Putamen (tissue), 1 donor: ENCODE measurements at regions not wholly inside any gene's neighbourhood (a gene's known extent, or its start where the extent isn't known, plus 50 kb on each side); places are given as distances from the start of the nearest gene placed in this dataset.

Source experiments
- DNase-seq: peaks from one replicate; pipeline ENCODE4 v3.0.0-alpha.2; 2016; ENCODE audit warnings: low spot score

GRCh38 chr10:4662576-4663161, 163.3 kb upstream of the AKR1E2 start:
- no peak for DNase-seq

GRCh38 chr10:4661511-4662255, 164.3 kb upstream of the AKR1E2 start:
- DNase-seq = no peak

DNA sequence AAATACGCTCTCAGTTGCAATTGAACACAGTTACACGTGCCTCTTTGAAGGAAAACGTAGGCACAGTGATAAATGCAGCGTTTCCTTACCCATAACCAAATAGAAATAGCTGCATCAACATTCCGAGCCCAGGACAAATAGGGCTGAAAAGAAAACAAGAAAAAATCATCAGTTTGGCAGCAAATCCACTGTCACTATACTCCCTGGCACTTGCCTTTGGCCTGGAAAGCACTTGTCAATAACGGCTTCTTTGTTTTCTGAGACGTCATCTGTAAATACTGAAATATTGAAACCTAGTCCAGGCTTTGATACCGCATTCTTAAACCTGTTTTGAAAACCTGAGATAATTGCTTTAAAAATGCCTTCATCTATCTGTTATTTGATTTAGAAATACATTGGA, 167.2 kb upstream of the AKR1E2 start:
- peak; percentile 29 for DNase-seq

DNA sequence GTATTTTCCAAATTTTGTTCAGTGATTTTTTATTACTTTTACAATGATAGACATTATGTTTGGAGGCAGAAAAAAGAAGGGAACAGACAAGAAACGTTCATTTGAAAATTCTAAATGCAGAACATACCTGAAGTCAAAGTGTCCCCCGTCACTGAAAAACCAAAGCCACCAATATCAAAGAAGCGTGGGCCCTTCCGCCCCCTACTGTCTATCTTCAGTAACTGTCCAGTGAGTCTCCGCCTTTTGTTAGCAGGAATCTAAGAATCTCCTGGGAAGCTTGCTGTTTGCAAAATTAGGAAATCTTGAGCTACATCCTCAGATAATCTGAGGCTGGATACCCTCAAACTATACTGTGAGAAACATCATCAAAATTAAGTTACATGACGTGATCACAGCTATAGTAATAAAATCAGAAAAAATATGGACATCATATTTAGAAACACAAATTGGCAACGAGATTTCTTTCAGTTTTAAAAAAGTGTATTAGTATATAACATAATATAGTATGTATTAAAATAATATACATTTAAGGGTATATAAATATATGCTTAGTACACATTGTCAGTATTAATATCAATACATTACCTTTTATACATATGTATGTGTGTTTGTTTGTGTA, 169.3 kb upstream of the AKR1E2 start:
- peak; percentile 30 for DNase-seq

DNA sequence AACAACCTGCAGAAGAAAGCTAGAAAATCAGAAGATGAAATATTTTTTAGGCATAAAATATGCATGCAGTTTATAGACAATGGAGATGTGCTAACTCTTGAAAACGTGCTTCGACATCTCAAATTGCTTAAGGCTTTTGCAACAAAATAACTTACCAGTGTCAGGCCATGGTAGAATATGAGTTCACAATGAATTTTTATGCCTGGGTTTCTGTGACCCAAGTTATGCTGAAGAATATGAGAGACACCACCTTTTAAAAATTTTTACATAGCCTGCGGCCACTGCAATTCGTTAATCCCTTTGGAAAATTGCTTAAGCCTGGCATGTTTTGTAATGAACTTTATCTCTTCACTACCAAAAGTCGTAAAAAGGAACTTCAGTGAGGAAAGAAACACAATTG, 170.1 kb upstream of the AKR1E2 start:
- DNase-seq = no peak

- DNase-seq = no peak
Measured at GRCh38 chr10:4655406-4655805, 170.6 kb upstream of the AKR1E2 start.

DNA sequence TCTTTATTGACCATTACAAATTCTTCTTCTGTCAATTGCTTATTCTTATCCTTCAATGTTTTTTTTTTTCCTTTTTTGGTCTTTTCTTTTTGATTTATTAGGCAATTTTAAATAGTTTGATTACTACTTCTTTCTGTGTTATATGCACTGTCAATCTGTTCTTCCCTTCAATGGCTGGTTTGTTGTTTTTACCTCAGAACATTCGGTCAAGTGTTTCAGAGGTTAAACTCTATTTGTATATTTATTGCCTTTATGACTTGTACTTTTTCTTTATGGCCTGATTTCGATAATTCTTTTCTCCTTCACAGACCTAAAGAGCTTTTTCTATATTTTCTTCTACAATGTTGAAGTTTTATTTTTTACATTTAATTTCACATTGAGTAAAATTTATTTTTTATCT, 171.5 kb upstream of the AKR1E2 start:
- no peak for DNase-seq

DNA sequence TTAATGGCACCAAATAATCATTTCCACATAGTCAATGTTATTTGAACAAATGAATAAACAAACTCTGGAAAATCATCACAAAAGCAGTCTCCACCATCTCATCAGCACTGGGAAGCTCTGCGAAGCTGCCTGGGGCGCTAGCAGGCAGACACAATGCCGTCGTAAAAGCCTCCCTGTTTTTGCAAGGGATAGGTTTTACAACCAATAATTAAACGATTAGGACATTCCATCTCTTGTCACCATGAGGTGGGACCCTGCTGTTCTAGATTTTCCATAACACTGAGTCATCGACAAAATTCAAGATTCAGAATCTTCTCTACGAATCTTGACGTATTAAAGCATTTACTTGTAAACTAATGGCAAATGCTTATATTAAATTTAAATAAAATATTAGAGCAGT, 172.8 kb upstream of the AKR1E2 start:
- DNase-seq = no peak

GRCh38 chr10:4652111-4653010, 173.6 kb upstream of the AKR1E2 start:
- DNase-seq = no peak

GRCh38 chr10:4651404-4652037, 174.5 kb upstream of the AKR1E2 start:
- no peak for DNase-seq

DNA sequence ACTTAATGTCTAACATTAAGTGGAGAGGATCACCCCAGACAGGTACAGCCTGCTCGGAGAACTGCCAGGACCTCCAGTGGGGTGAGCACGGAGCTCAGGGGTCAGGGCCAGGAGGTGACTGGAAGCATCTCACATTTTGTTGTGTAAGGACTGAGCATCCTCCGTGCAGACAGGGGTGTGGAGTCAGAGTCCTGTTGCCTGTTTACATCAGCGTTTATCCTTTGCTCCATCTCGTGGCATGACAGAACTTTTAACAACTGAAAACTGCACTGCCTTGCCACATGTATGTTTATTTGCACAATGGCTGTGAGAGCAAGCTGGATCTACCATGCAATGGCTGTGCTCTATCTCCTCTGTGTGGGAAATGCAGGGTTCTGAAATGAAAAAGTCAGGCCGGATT, 175.4 kb upstream of the AKR1E2 start:
- no peak for DNase-seq

GRCh38 chr10:4649886-4650508, 176.0 kb upstream of the AKR1E2 start:
- DNase-seq = no peak

DNA sequence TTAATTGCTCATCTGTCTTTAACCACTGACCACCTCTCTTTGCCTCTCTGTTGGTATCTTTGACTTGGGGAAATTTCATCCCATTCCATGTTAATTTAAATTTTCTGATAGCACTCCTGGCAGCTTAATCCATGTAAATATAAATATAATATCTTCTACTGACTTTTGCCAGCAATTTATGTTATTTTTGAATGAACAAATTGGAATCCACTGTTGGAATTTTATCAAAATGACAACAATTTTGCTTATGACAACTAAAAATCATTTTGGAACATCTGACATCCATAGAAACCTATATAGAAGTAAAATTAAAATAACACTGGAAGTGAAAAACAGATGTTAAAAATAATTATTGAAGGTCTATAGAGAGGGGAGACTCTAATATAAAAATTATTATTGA, 176.5 kb upstream of the AKR1E2 start:
- no peak for DNase-seq

- DNase-seq = no peak
Measured at GRCh38 chr10:4648999-4649398, 177.0 kb upstream of the AKR1E2 start.

DNA sequence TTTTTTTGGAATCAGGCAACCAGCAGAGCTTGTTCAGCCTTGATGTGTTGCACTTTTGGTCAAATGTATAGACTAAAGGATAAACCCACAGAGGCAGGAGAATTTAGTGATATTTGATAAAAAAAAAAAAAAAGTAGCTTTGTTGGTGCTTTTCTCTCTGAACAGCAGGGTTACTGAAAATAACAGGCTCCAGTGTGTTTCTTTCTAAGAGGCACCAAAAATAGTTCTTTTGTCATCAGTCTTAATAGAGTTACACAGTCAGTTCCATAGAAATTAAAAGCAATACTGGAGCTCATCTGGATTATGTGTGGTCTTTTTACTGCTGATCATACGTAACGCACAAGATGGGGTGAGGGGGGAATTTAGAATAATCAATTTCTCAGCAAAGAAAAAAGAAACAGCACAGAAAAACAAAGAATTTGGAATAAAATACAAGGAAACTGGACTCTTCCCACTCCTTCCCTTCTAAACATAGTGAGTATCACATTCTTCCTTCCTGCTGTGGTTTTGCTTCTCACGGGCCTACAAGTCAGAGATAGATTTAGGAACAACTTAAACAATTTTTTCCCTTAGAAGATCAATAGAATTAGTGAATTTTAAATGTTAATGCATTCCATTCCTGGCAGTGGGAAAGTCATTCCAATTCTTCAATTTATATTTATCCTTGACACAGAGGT, 178.8 kb upstream of the AKR1E2 start:
- DNase-seq = no peak

DNA sequence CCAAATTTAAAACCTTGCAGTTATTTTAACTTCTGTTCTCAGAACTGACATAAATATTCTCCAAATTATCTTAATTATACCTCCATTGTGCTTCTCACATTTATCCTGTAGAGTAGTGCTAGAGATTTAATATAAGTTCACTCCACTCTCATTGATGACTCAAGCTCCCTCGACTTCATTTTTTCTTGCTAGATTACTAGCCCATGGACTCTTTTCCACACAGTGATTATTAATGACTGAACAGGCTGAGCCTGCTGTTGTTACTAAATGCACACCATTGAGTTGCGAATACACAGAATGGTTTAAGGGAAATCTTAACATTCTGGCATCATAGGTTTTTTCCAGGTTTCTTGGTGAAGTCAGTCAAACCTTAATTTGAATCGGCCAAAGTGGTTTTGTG, 179.5 kb upstream of the AKR1E2 start:
- no peak for DNase-seq

- no peak for DNase-seq
Measured at GRCh38 chr10:4645836-4646235, 180.2 kb upstream of the AKR1E2 start.

DNA sequence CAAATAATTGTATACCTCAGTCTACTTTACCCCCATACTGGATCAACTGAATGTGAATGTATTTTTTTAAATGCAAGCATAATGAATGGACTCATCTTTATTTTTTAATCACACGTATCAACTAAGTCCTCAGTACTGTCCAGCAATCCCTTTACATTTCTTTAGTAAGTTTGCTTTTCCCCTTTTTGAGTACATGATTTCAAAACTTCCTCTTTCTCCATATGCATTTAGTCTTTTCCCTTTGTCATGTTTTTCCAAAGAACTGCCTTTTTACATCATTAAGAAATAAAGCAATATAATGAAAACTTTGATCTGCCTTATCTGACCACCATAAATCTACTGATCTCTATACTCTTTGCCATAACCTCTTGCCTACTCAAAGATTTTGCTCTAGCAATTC, 182.5 kb upstream of the AKR1E2 start:
- DNase-seq = no peak

GRCh38 chr10:4639960-4640359, 186.0 kb upstream of the AKR1E2 start:
- DNase-seq = no peak

DNA sequence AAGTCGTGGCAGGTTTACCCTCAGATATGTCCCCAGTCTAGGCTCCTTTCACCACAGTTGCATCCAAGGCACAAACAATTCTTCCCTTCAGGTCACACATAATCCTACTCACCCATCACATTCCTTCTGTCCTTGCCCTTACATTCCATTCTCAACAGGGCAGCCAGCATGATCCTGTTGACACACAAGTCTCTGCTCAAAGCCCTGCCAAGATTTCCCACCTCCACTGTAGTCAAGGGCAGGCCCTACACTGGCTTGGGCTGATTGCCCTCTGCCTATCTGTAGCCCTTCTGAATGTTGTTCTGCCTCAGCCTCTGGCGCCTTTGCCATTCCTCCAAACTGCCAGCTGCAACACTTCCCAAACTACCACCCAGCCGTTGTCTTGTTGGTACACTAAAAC, 187.9 kb upstream of the AKR1E2 start:
- DNase-seq = no peak

- DNase-seq = no peak
Measured at GRCh38 chr10:4637657-4638056, 188.3 kb upstream of the AKR1E2 start.
